Muscle layer of colon (tissue), 2 donors: ENCODE measurements at regions not wholly inside any gene's neighbourhood (a gene's known extent, or its start where the extent isn't known, plus 50 kb on each side); places are given as distances from the start of the nearest gene placed in this dataset.

Experiments
- H3K27ac ChIP-seq: one replicate; pipeline ENCODE4 v1.7.0; 2013; ENCODE audit warnings: low read depth, mild to moderate bottlenecking, low read length, moderate library complexity
- H3K27me3 ChIP-seq, 2 donors: one replicate each; pipeline ENCODE4 v1.7.0; 2013; ENCODE audit warnings: low read length in 2 of 2, mild to moderate bottlenecking in 2 of 2; ENCODE audit not compliant: insufficient read depth in 2 of 2, control insufficient read depth in 1 of 2
- H3K36me3 ChIP-seq: one replicate; pipeline ENCODE4 v1.7.0; 2013; ENCODE audit warnings: mild to moderate bottlenecking, low read length; ENCODE audit not compliant: insufficient read depth
- H3K4me1 ChIP-seq: one replicate; pipeline ENCODE4 v1.7.0; 2013; ENCODE audit warnings: mild to moderate bottlenecking, low read length; ENCODE audit not compliant: insufficient read depth
- H3K4me3 ChIP-seq, 2 donors: one replicate each; pipeline ENCODE4 v1.7.0; 2013; ENCODE audit warnings: low read length in 2 of 2, low read depth in 1 of 2, mild to moderate bottlenecking in 1 of 2, moderate library complexity in 1 of 2
- H3K9ac ChIP-seq: one replicate; pipeline ENCODE4 v1.7.0; 2013; ENCODE audit warnings: low read length
- H3K9me3 ChIP-seq: one replicate; pipeline ENCODE4 v1.7.0; 2013; ENCODE audit warnings: mild to moderate bottlenecking, low read length
- donor health status: abdominal sarcoma.
- donor health status: Adenocarcinoma of cecum.

- Histone ChIP-seq H3K9me3 (no peaks in the 10 kb centered on the region), H3K4me3 (no peak overlapping the region), H3K36me3 (no peaks in the 10 kb centered on the region), H3K27me3 (no peaks in the 10 kb centered on the region), H3K9ac (no peak overlapping the region), H3K4me1 (no peaks in the 10 kb centered on the region), H3K27ac (no peak overlapping the region)
Measured at GRCh38 chr6:94131271-94131670, 711.9 kb upstream of the EPHA7 start.

- Histone ChIP-seq H3K27ac (no peak overlapping the region), H3K4me1 (no peaks in the 10 kb centered on the region)
Measured at GRCh38 chr6:94130478-94130877, 711.1 kb upstream of the EPHA7 start.

GRCh38 chr6:94129926-94130325, 710.6 kb upstream of the EPHA7 start:
- no peak overlapping the region for H3K4me3 ChIP-seq
- no peaks in the 10 kb centered on the region for H3K9me3 ChIP-seq
- no peaks in the 10 kb centered on the region for H3K4me1 ChIP-seq
- no peaks in the 10 kb centered on the region for H3K27me3 ChIP-seq
- H3K9ac ChIP-seq, result no peak overlapping the region
- H3K27ac ChIP-seq, result no peak overlapping the region
- H3K36me3 ChIP-seq, result no peaks in the 10 kb centered on the region

More at GRCh38 chr6:94130478-94130877, 711.1 kb upstream of the EPHA7 start:
- Histone ChIP-seq H3K36me3 (no peaks in the 10 kb centered on the region), H3K9ac (no peak overlapping the region), H3K9me3 (no peaks in the 10 kb centered on the region), H3K4me3 (no peak overlapping the region), H3K27me3 (no peaks in the 10 kb centered on the region)

GRCh38 chr6:94127716-94128115, 708.4 kb upstream of the EPHA7 start:
- H3K9ac ChIP-seq, result no peak overlapping the region
- H3K27ac ChIP-seq, result no peak overlapping the region
- H3K27me3 ChIP-seq, result no peaks in the 10 kb centered on the region
- H3K9me3 ChIP-seq, result no peaks in the 10 kb centered on the region
- no peak overlapping the region for H3K4me3 ChIP-seq
- H3K4me1 ChIP-seq, result no peaks in the 10 kb centered on the region
- no peaks in the 10 kb centered on the region for H3K36me3 ChIP-seq

GRCh38 chr6:94124333-94124732, 705.0 kb upstream of the EPHA7 start:
- Histone ChIP-seq H3K9ac (no peak overlapping the region), H3K4me1 (no peaks in the 10 kb centered on the region), H3K36me3 (no peaks in the 10 kb centered on the region), H3K4me3 (no peak overlapping the region), H3K9me3 (no peaks in the 10 kb centered on the region), H3K27ac (no peak overlapping the region), H3K27me3 (no peaks in the 10 kb centered on the region)

- no peak overlapping the region for H3K27ac ChIP-seq
Measured at GRCh38 chr6:94121094-94121493, 701.7 kb upstream of the EPHA7 start.

GRCh38 chr6:94099072-94099471, 679.7 kb upstream of the EPHA7 start:
- Histone ChIP-seq H3K27me3 (no peaks in the 10 kb centered on the region), H3K4me3 (no peak overlapping the region), H3K9ac (no peak overlapping the region), H3K36me3 (no peaks in the 10 kb centered on the region), H3K27ac (no peak overlapping the region), H3K4me1 (no peaks in the 10 kb centered on the region), H3K9me3 (no peaks in the 10 kb centered on the region)

More at GRCh38 chr6:94121094-94121493, 701.7 kb upstream of the EPHA7 start:
- H3K9me3 ChIP-seq, result no peaks in the 10 kb centered on the region
- H3K4me1 ChIP-seq, result no peaks in the 10 kb centered on the region
- H3K4me3 ChIP-seq, result no peak overlapping the region
- no peaks in the 10 kb centered on the region for H3K27me3 ChIP-seq
- H3K9ac ChIP-seq, result no peak overlapping the region
- H3K36me3 ChIP-seq, result no peaks in the 10 kb centered on the region

GRCh38 chr6:94095961-94096360, 676.6 kb upstream of the EPHA7 start:
- H3K4me1 ChIP-seq, result no peaks in the 10 kb centered on the region

GRCh38 chr6:94089941-94090340, 670.6 kb upstream of the EPHA7 start:
- H3K36me3 ChIP-seq, result no peaks in the 10 kb centered on the region
- no peak overlapping the region for H3K4me3 ChIP-seq
- H3K9ac ChIP-seq, result no peak overlapping the region
- no peak overlapping the region for H3K27ac ChIP-seq
- H3K27me3 ChIP-seq, result no peaks in the 10 kb centered on the region
- H3K9me3 ChIP-seq, result no peaks in the 10 kb centered on the region
- no peaks in the 10 kb centered on the region for H3K4me1 ChIP-seq

More at GRCh38 chr6:94095961-94096360, 676.6 kb upstream of the EPHA7 start:
- H3K4me3 ChIP-seq, result no peak overlapping the region
- H3K9me3 ChIP-seq, result no peaks in the 10 kb centered on the region
- H3K27me3 ChIP-seq, result no peaks in the 10 kb centered on the region
- H3K27ac ChIP-seq, result no peak overlapping the region
- H3K9ac ChIP-seq, result no peak overlapping the region
- H3K36me3 ChIP-seq, result no peaks in the 10 kb centered on the region

GRCh38 chr6:94088870-94089269, 669.5 kb upstream of the EPHA7 start:
- no peaks in the 10 kb centered on the region for H3K4me1 ChIP-seq
- H3K4me3 ChIP-seq, result no peak overlapping the region
- H3K27me3 ChIP-seq, result no peaks in the 10 kb centered on the region
- no peak overlapping the region for H3K27ac ChIP-seq
- no peak overlapping the region for H3K9ac ChIP-seq
- H3K36me3 ChIP-seq, result no peaks in the 10 kb centered on the region
- H3K9me3 ChIP-seq, result no peaks in the 10 kb centered on the region

GRCh38 chr6:94074764-94075163, 655.4 kb upstream of the EPHA7 start:
- Histone ChIP-seq H3K36me3 (no peaks in the 10 kb centered on the region), H3K4me3 (no peak overlapping the region), H3K27ac (no peak overlapping the region), H3K9ac (no peak overlapping the region), H3K27me3 (no peaks in the 10 kb centered on the region), H3K4me1 (no peaks in the 10 kb centered on the region), H3K9me3 (no peaks in the 10 kb centered on the region)

GRCh38 chr6:94071835-94072234, 652.5 kb upstream of the EPHA7 start:
- Histone ChIP-seq H3K4me3 (no peak overlapping the region), H3K4me1 (no peaks in the 10 kb centered on the region), H3K9ac (no peak overlapping the region), H3K27me3 (no peaks in the 10 kb centered on the region), H3K9me3 (no peaks in the 10 kb centered on the region), H3K36me3 (no peaks in the 10 kb centered on the region), H3K27ac (no peak overlapping the region)
